Pancreas (tissue), 10 donors: ENCODE measurements at regions not wholly inside any gene's neighbourhood (a gene's known extent, or its start where the extent isn't known, plus 50 kb on each side); places are given as distances from the start of the nearest gene placed in this dataset.
A peak's percentile ranks its signal among the peaks of the same experiment; 100 is the strongest.

Experiments used
- ATAC-seq, 4 donors: fragments of 200-7000 bp; cut with Tn5 transposase; one replicate each; pipeline versions ENCODE4 v1.8.0 to v1.9.1; 2020; ENCODE audit warnings: mild to moderate bottlenecking in 4 of 4, moderate library complexity in 4 of 4
- DNase-seq, 6 donors: peaks; one replicate each; pipeline ENCODE4 v3.0.0-alpha.2; 2020
- FAIRE-seq: peaks from 2 replicates; lab custom pipeline; 2012; peaks lifted over from hg19 to GRCh38; lab: Jason Lieb, UNC
- H3K27ac ChIP-seq, 4 donors: fragments of 200-600 bp; sonication (generic); 1 replicate in 3 of 4; 2 replicates in 1 of 4; pipeline versions ENCODE4 v1.5.0 to v1.8.0; 2020
- H3K27me3 ChIP-seq, 4 donors: fragments of 200-600 bp; one replicate each; pipeline ENCODE4 v1.8.0; 2021
- H3K36me3 ChIP-seq, 3 donors: fragments of 200-600 bp; sonication (generic) in 1 of 3; one replicate each; pipeline versions ENCODE4 v1.5.0 to v1.8.0; 2020 to 2021
- H3K4me1 ChIP-seq, 3 donors: fragments of 200-600 bp; one replicate each; pipeline ENCODE4 v1.8.0; 2021
- H3K4me3 ChIP-seq, 4 donors: fragments of 200-600 bp; sonication (generic) in 2 of 4; one replicate each; pipeline versions ENCODE4 v1.5.0 to v1.8.0; 2020 to 2021
- H3K9me3 ChIP-seq, 4 donors: fragments of 200-600 bp; one replicate each; pipeline ENCODE4 v1.8.0; 2021
- CTCF ChIP-seq, 4 donors: fragments of 200-600 bp; sonication (generic) in 3 of 4; IDR thresholded peaks; one replicate each; pipeline versions ENCODE4 v1.5.0 to v1.8.0; 2021; ENCODE audit warnings: antibody characterized with exemption in 4 of 4
- WGBS, 2 donors: extraction: QIAGEN DNeasy Blood & Tissue Kit; methylation state at CpG; one replicate each; pipeline ENCODE4 v1.1.7; 2013; 5-methylcytosine and 5-hydroxymethylcytosine counted together
- intact Hi-C, 3 donors: fragments of 100-400 bp; cut with DNase I; formaldehyde crosslinking; loops; one replicate each; pipeline versions ENCODE4 v1.11.1 to v1.14.2; 2022
- donor health status: healthy with polysubstance abuse.
- donor health status: DM: no; HTN: no; CAD: no; lungs with moderate emphysema.
- donor health status: DM: no; HTN: no; CAD: no.
- donor health status: control.
- donor health status: control.
- donor health status: Bipolar disorder and iron deficiency.
- donor health status: DM: yes; HTN: yes; CAD: no.
- donor health status: DM: no; HTN: no; CAD: no.
- donor health status: DM: no; HTN: no; CAD: no.
- donor health status: DM: yes; HTN: yes; CAD: no.

- Histone ChIP-seq H3K27ac (no peak overlapping the region), H3K4me1 (no peaks in the 10 kb centered on the region), H3K36me3 (no peaks in the 10 kb centered on the region), H3K27me3 (no peaks in the 10 kb centered on the region), H3K9me3 (no peaks in the 10 kb centered on the region), H3K4me3 (no peak overlapping the region)
- TF ChIP-seq CTCF (IDR thresholded peaks at IDR 0.05), result no peak
- intact Hi-C loops, result no loop called here
- no peak for DNase-seq
- FAIRE-seq, result no peak
- WGBS, 2 donors, result 77 to 78% methylated on average over 4 of the region's 4 CpGs
- no peak for ATAC-seq
Measured at GRCh38 chr15:66925721-66926120, 139.7 kb upstream of the SMAD3 start.

- no peak for TF ChIP-seq CTCF (IDR thresholded peaks at IDR 0.05)
- FAIRE-seq (no peak), ATAC-seq (no peak), DNase-seq (no peak)
- no peaks in the 10 kb centered on the region for H3K36me3 ChIP-seq
- no peak overlapping the region for H3K4me3 ChIP-seq
- no peaks in the 10 kb centered on the region for H3K9me3 ChIP-seq
- 56 to 63% methylated on average over 4 of the region's 4 CpGs for WGBS, 2 donors
- peaks cover 0 to 13% (median 10%) of the 10 kb centered on the region in 3 donors for H3K4me1 ChIP-seq
- H3K27me3 ChIP-seq, result no peaks in the 10 kb centered on the region
- intact Hi-C loops, result no loop called here
- H3K27ac ChIP-seq, result no peak overlapping the region
Measured at GRCh38 chr15:66927201-66928077, 138.0 kb upstream of the SMAD3 start.

GRCh38 chr15:66928101-66928500, 137.3 kb upstream of the SMAD3 start:
- H3K9me3 ChIP-seq, result no peaks in the 10 kb centered on the region
- no peaks in the 10 kb centered on the region for H3K27me3 ChIP-seq
- FAIRE-seq (no peak), DNase-seq (no peak), ATAC-seq (no peak)
- no peak overlapping the region for H3K4me3 ChIP-seq
- intact Hi-C loops, result no loop called here
- no peak for TF ChIP-seq CTCF (IDR thresholded peaks at IDR 0.05)
- H3K27ac ChIP-seq, result no peak overlapping the region
- H3K36me3 ChIP-seq, result no peaks in the 10 kb centered on the region
- H3K4me1 ChIP-seq, result peaks cover 0 to 14% (median 14%) of the 10 kb centered on the region in 3 donors

GRCh38 chr15:66928784-66929183, 136.6 kb upstream of the SMAD3 start:
- FAIRE-seq, result no peak
- Histone ChIP-seq H3K36me3 (no peaks in the 10 kb centered on the region), H3K27me3 (no peaks in the 10 kb centered on the region), H3K4me1 (peaks cover 0 to 14% (median 14%) of the 10 kb centered on the region in 3 donors), H3K27ac (no peak overlapping the region), H3K4me3 (no peak overlapping the region), H3K9me3 (no peaks in the 10 kb centered on the region)
- ATAC-seq, result no peak
- intact Hi-C loops, result no loop called here
- 92 to 93% methylated on average over 1 of the region's 1 CpG for WGBS, 2 donors
- DNase-seq, result no peak
- no peak for TF ChIP-seq CTCF (IDR thresholded peaks at IDR 0.05)

GRCh38 chr15:66929843-66930402, 135.5 kb upstream of the SMAD3 start:
- Histone ChIP-seq H3K9me3 (no peaks in the 10 kb centered on the region), H3K27me3 (no peaks in the 10 kb centered on the region), H3K4me3 (no peak overlapping the region), H3K4me1 (peaks cover 0 to 14% (median 14%) of the 10 kb centered on the region in 3 donors), H3K36me3 (no peaks in the 10 kb centered on the region), H3K27ac (peak overlapping the region in 2 of 4 donors; percentile 51 to 79)
- no peak for DNase-seq
- intact Hi-C loops, result no loop called here
- 64 to 68% methylated on average over 2 of the region's 2 CpGs for WGBS, 2 donors
- no peak for FAIRE-seq
- no peak for TF ChIP-seq CTCF (IDR thresholded peaks at IDR 0.05)
- ATAC-seq, result no peak
